ENCODE measurements at regions not wholly inside any gene's neighbourhood (a gene's known extent, or its start where the extent isn't known, plus 50 kb on each side); places are given as distances from the start of the nearest gene placed in this dataset.

DNA sequence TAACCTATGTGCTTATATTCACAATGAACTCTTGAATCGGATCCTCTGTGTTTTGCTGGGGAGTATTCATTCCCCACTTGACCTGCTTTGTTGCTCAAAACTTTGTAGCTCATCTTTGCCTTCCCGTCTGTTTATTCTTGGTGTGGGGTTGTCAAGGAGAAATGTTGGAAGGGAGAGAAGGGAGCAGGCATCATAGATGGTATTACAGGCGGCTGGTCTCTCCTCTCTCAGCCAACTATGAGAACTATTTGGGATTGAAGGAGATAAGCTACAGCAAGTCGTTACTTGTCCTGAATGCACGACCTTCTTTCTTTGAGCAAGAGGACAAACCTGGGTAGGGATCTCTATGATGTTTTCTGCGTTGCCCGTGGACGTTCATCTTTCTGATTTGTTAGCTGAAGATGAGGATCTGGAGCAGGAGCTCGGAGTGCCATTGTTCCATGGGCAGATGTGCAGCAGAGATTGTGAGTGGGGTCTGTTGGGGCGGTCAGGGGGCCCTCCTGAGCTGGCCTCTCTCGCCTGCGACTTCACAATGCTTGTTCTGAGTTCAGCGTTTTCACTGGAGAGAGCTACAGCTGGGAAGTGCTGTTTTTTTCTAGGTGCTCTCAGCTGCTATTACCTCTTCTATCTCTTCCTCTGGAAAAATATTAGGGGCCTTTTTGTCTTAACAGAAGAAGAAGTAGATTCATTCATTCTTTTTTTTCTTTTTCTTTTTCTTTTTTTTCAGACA, 126.9 kb upstream of the KLF6 start:
- Histone ChIP-seq H3F3A (ENCODE audit: insufficient read depth, low read depth) (no peaks in the 10 kb centered on the region), H2AFZ (no peak overlapping the region), H3K4me1 (replicated peaks; ENCODE audit: insufficient read depth) (no peaks in the 10 kb centered on the region), H3K4me2 (no peak overlapping the region), H3K27me3 (ENCODE audit: insufficient read depth, low read depth) (no peaks in the 10 kb centered on the region), H3K4me3 (no peak overlapping the region), H3K9me3 (ENCODE audit: insufficient read depth, low read depth) (no peaks in the 10 kb centered on the region), H3K9me2 (ENCODE audit: insufficient read depth) (no peaks in the 10 kb centered on the region), H3K27ac (no peak overlapping the region), H3K36me3 (ENCODE audit: low read depth) (no peaks in the 10 kb centered on the region), H4K20me1 (ENCODE audit: insufficient read depth) (no peaks in the 10 kb centered on the region), H3K79me2 (ENCODE audit: low read depth) (no peaks in the 10 kb centered on the region)
- DNase-seq = no peak
- POLR2A ChIA-PET (ENCODE audit: unreplicated experiment) = no interaction called here
- CTCF ChIA-PET = no interaction called here
- no TSS peak for BruUV-seq (replicated peaks)
- intact Hi-C loops (cut with micrococcal nuclease; ENCODE audit: unreplicated experiment) = no loop called here
- TF ChIP-seq, protein P1, sequence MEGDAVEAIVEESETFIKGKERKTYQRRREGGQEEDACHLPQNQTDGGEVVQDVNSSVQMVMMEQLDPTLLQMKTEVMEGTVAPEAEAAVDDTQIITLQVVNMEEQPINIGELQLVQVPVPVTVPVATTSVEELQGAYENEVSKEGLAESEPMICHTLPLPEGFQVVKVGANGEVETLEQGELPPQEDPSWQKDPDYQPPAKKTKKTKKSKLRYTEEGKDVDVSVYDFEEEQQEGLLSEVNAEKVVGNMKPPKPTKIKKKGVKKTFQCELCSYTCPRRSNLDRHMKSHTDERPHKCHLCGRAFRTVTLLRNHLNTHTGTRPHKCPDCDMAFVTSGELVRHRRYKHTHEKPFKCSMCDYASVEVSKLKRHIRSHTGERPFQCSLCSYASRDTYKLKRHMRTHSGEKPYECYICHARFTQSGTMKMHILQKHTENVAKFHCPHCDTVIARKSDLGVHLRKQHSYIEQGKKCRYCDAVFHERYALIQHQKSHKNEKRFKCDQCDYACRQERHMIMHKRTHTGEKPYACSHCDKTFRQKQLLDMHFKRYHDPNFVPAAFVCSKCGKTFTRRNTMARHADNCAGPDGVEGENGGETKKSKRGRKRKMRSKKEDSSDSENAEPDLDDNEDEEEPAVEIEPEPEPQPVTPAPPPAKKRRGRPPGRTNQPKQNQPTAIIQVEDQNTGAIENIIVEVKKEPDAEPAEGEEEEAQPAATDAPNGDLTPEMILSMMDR (conservative IDR thresholded peaks at IDR 0.05) = no peak
- TF ChIP-seq EZH2 (IDR thresholded peaks at IDR 0.05; ENCODE audit: low read depth) = no peak

DNA sequence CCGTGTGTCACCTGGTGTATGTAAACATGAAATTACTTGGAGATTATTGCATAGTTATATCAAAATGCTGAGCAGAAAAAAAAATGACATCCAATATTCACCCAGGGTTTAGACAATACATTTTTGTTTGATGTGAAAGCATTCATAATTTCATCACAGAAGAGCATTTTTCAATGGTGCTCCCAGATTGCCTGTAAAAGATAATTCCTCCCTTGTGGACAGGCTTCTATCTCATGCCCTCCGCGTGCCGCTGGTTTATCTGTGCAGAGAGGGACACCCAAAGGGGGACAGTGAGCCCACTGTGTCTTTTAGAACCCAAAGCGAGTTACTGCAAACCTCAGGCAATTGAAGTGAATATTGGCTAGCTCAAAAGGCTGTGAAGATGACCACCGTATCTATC, 126.2 kb upstream of the KLF6 start:
- no peak overlapping the region for H2AFZ ChIP-seq
- no peaks in the 10 kb centered on the region for H3K79me2 ChIP-seq (ENCODE audit: low read depth)
- intact Hi-C loops (cut with micrococcal nuclease; ENCODE audit: unreplicated experiment) = no loop called here
- H4K20me1 ChIP-seq (ENCODE audit: insufficient read depth) = no peaks in the 10 kb centered on the region
- TF ChIP-seq EZH2 (IDR thresholded peaks at IDR 0.05; ENCODE audit: low read depth) = no peak
- TF ChIP-seq, protein P1 (conservative IDR thresholded peaks at IDR 0.05) = no peak
- BruUV-seq (replicated peaks) = no TSS peak
- no peaks in the 10 kb centered on the region for H3K9me2 ChIP-seq (ENCODE audit: insufficient read depth)
- ChIA-PET POLR2A (ENCODE audit: unreplicated experiment) (no interaction called here), CTCF (no interaction called here)
- no peaks in the 10 kb centered on the region for H3K4me1 ChIP-seq (replicated peaks; ENCODE audit: insufficient read depth)
- H3K27me3 ChIP-seq (ENCODE audit: insufficient read depth, low read depth) = no peaks in the 10 kb centered on the region
- no peak overlapping the region for H3K4me2 ChIP-seq
- no peak overlapping the region for H3K4me3 ChIP-seq
- H3F3A ChIP-seq (ENCODE audit: insufficient read depth, low read depth) = no peaks in the 10 kb centered on the region
- H3K27ac ChIP-seq = no peak overlapping the region
- no peak for DNase-seq
- H3K36me3 ChIP-seq (ENCODE audit: low read depth) = no peaks in the 10 kb centered on the region
- H3K9me3 ChIP-seq (ENCODE audit: insufficient read depth, low read depth) = no peaks in the 10 kb centered on the region

DNA sequence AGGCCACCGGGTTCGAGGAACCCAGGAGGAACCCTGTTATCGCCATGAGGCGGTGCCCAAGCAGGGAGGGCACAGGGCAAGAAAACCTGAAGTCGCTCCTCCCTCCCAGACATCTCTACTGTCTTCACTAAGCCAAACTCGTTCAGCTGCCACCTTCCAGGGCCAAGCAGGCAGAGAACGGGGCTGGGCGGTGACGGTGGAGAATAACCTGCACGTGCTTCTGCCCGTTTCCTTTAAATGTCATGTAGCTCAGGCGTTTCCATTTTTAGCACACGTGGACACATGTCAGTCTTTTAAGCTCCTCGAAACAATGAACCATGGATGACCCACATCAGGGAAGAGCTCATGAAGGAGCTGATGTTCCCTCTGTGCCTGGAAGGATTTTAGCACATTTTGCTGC, 124.3 kb upstream of the KLF6 start:
- Histone ChIP-seq H3K27me3 (ENCODE audit: insufficient read depth, low read depth) (no peaks in the 10 kb centered on the region), H3K9me3 (ENCODE audit: insufficient read depth, low read depth) (no peaks in the 10 kb centered on the region), H3K36me3 (ENCODE audit: low read depth) (no peaks in the 10 kb centered on the region), H3F3A (ENCODE audit: insufficient read depth, low read depth) (no peaks in the 10 kb centered on the region), H3K4me2 (no peak overlapping the region), H3K79me2 (ENCODE audit: low read depth) (no peaks in the 10 kb centered on the region), H3K9me2 (ENCODE audit: insufficient read depth) (no peaks in the 10 kb centered on the region), H3K27ac (no peak overlapping the region), H2AFZ (no peak overlapping the region), H3K4me1 (replicated peaks; ENCODE audit: insufficient read depth) (no peaks in the 10 kb centered on the region), H4K20me1 (ENCODE audit: insufficient read depth) (no peaks in the 10 kb centered on the region), H3K4me3 (no peak overlapping the region)
- DNase-seq = no peak
- ChIA-PET POLR2A (ENCODE audit: unreplicated experiment) (no interaction called here), CTCF (no interaction called here)
- TF ChIP-seq, protein P1 (conservative IDR thresholded peaks at IDR 0.05) = no peak
- TF ChIP-seq EZH2 (IDR thresholded peaks at IDR 0.05; ENCODE audit: low read depth) = no peak
- intact Hi-C loops (cut with micrococcal nuclease; ENCODE audit: unreplicated experiment) = no loop called here
- BruUV-seq (replicated peaks) = no TSS peak
